Neuronal stem cell (in vitro differentiated cells): ENCODE measurements at regions not wholly inside any gene's neighbourhood (a gene's known extent, or its start where the extent isn't known, plus 50 kb on each side); places are given as distances from the start of the nearest gene placed in this dataset.

Experiments
- DNase-seq: peaks from one replicate; pipeline ENCODE4 v3.0.0-alpha.2; 2013; ENCODE audit warnings: low spot score
- H2AFZ ChIP-seq: one replicate; pipeline ENCODE4 v1.6.1; 2013; ENCODE audit warnings: mild to moderate bottlenecking, low read length, inconsistent platforms
- H2AK5ac ChIP-seq: 2 replicates; pipeline ENCODE4 v1.6.1; 2013; ENCODE audit warnings: low read depth, mild to moderate bottlenecking, inconsistent platforms, low read length, moderate library complexity, mixed read lengths
- H2BK120ac ChIP-seq: 2 replicates; pipeline ENCODE4 v1.6.1; 2013; ENCODE audit warnings: low read depth, mild to moderate bottlenecking, inconsistent platforms, low read length, moderate library complexity, mixed read lengths
- H2BK12ac ChIP-seq: one replicate; pipeline ENCODE4 v1.6.1; 2013; ENCODE audit warnings: low read length, inconsistent platforms
- H2BK15ac ChIP-seq: 2 replicates; pipeline ENCODE4 v1.6.1; 2013; ENCODE audit warnings: mild to moderate bottlenecking, low read length, inconsistent platforms, mixed read lengths
- H2BK5ac ChIP-seq: one replicate; pipeline ENCODE4 v1.6.1; 2013; ENCODE audit warnings: inconsistent platforms, mild to moderate bottlenecking, low read length, moderate library complexity
- H3K14ac ChIP-seq: one replicate; pipeline ENCODE4 v1.6.1; 2013; ENCODE audit warnings: low read length, inconsistent platforms
- H3K18ac ChIP-seq: 2 replicates; pipeline ENCODE4 v1.6.1; 2013; ENCODE audit warnings: low read length, inconsistent platforms
- H3K23ac ChIP-seq: 2 replicates; pipeline ENCODE4 v1.6.1; 2013; ENCODE audit warnings: low read depth, mild to moderate bottlenecking, mixed read lengths, low read length, inconsistent platforms; ENCODE audit not compliant: poor library complexity
- H3K27ac ChIP-seq: replicated peaks from 3 replicates; pipeline ENCODE4 v1.5.1; 2013; ENCODE audit warnings: low read length, inconsistent platforms
- H3K27me3 ChIP-seq, 3 experiments: 2 replicates each; pipeline ENCODE4 v1.6.1; 2013; ENCODE audit warnings: low read length in 3 of 3, mild to moderate bottlenecking in 2 of 3, inconsistent platforms in 1 of 3, low read depth in 1 of 3, mixed read lengths in 1 of 3, moderate library complexity in 1 of 3; ENCODE audit not compliant: control insufficient read depth in 3 of 3, insufficient read depth in 3 of 3
- H3K36me3 ChIP-seq, 2 donors: replicated peaks in 1 of 2; 2 replicates each; pipeline ENCODE4 v1.6.1; 2013; ENCODE audit warnings: low read length in 2 of 2; ENCODE audit not compliant: control insufficient read depth in 2 of 2, insufficient read depth in 2 of 2
- H3K4ac ChIP-seq: 2 replicates; pipeline ENCODE4 v1.6.1; 2013; ENCODE audit warnings: inconsistent platforms, mild to moderate bottlenecking, low read length, moderate library complexity
- H3K4me1 ChIP-seq, 2 donors: 1 replicate in 1 of 2; 2 replicates in 1 of 2; pipeline ENCODE4 v1.6.1; 2013; ENCODE audit warnings: low read length in 2 of 2, low read depth in 1 of 2; ENCODE audit not compliant: control insufficient read depth in 2 of 2, insufficient read depth in 1 of 2
- H3K4me2 ChIP-seq: one replicate; pipeline ENCODE4 v1.6.1; 2013; ENCODE audit warnings: mild to moderate bottlenecking, low read length, inconsistent platforms; ENCODE audit not compliant: insufficient read depth, poor library complexity, severe bottlenecking
- H3K4me3 ChIP-seq, 2 donors: 2 replicates each; pipeline ENCODE4 v1.5.1; 2013; ENCODE audit warnings: low read length in 2 of 2, mild to moderate bottlenecking in 2 of 2, inconsistent platforms in 1 of 2, moderate library complexity in 1 of 2
- H3K79me1 ChIP-seq: one replicate; pipeline ENCODE4 v1.6.1; 2013; ENCODE audit warnings: low read depth, mild to moderate bottlenecking, inconsistent platforms, low read length, moderate library complexity
- H3K9ac ChIP-seq: one replicate; pipeline ENCODE4 v1.6.1; 2013; ENCODE audit warnings: mild to moderate bottlenecking, low read depth, low read length, inconsistent platforms; ENCODE audit not compliant: poor library complexity
- H3K9me3 ChIP-seq, 2 donors: replicated peaks in 1 of 2; 2 replicates each; pipeline versions ENCODE3 to v1.6.1; 2013; ENCODE audit warnings: low read length in 2 of 2, mild to moderate bottlenecking in 2 of 2, inconsistent platforms in 1 of 2, low read depth in 1 of 2, mixed read lengths in 1 of 2, moderate library complexity in 1 of 2; ENCODE audit not compliant: control insufficient read depth in 2 of 2, insufficient read depth in 1 of 2
- H4K8ac ChIP-seq: one replicate; pipeline ENCODE4 v1.6.1; 2013; ENCODE audit warnings: low read depth, mild to moderate bottlenecking, inconsistent platforms, low read length, moderate library complexity
- H4K91ac ChIP-seq: one replicate; pipeline ENCODE4 v1.6.1; 2013; ENCODE audit warnings: low read length, low read depth, mild to moderate bottlenecking, inconsistent platforms; ENCODE audit not compliant: poor library complexity
- WGBS, 2 donors: extraction: QIAGEN DNeasy Blood & Tissue Kit; methylation state at CpG; one replicate each; pipeline ENCODE4 v1.1.7; 2013; ENCODE audit warnings: missing lambda C conversion rate in 2 of 2, mixed read lengths in 1 of 2; ENCODE audit not compliant: insufficient read length in 2 of 2, insufficient replicate concordance in 1 of 2; ENCODE audit errors: extremely low coverage in 2 of 2; 5-methylcytosine and 5-hydroxymethylcytosine counted together

DNA sequence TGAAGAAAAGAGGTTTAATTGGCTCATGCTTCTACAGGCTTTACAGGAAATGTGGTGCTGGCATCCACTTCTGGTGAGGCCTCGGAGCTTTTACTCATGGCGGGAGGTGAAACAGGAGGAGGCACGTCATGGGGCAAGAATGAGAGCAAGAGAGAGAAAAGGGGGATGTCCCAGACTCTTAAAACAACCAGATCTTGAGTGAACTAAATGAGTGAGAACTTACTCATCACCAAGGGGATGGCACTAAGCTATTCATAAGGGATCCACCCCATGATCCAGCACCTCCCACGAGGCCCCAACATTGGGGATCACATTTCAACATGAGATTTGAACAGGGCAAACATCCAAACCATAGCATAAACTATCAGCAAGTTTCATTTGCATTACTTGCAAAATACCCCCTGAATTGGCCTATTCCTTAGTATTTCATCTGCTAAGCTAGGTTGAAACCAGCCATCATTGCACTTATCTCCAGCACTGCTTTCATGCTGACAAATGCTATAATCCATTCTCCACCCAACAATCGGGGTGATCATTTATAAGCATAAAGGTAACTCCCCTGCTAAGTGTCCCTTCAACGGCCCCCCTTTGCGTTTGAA lies 179.0 kb downstream of the NOC3L start:
- Histone ChIP-seq H2AFZ (no peak overlapping the region), H3K27me3 (no peaks in the 10 kb centered on the region), H4K91ac (no peak overlapping the region), H2BK5ac (no peak overlapping the region), H2BK120ac (no peak overlapping the region), H2AK5ac (no peak overlapping the region), H3K36me3 (no peaks in the 10 kb centered on the region), H4K8ac (no peak overlapping the region), H3K18ac (no peak overlapping the region), H2BK15ac (no peak overlapping the region), H3K4me3 (no peak overlapping the region), H3K9me3 (no peaks in the 10 kb centered on the region), H3K9ac (no peak overlapping the region), H3K4ac (no peak overlapping the region), H3K27ac (no peak overlapping the region), H3K79me1 (no peaks in the 10 kb centered on the region), H2BK12ac (no peak overlapping the region), H3K23ac (no peak overlapping the region), H3K4me2 (no peak overlapping the region), H3K14ac (no peak overlapping the region), H3K4me1 (peaks cover 0 to 7% of the 10 kb centered on the region in 2 donors)
- DNase-seq = no peak
- no CpG with 5 or more reads among the region's 7 CpGs for WGBS, 2 donors

DNA sequence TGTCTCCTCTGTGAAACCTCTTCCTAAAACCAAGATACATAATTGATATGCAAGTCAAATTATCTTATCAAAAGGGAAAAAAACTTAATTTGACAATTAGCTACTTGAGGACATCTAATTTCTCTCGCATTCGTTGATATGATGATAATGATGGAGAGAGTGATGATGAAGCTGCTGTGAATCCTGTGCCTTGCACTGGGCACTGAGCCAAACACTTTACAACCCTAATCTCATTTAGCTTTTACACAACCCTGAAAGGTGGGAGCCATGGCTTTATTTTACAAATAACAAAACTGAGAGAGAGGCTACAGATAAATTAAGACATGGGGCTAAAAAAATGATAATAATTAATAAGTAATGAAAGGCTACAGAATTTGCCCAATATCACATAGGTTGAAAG lies 176.0 kb downstream of the NOC3L start:
- no peak overlapping the region for H3K4me2 ChIP-seq
- H3K14ac ChIP-seq = no peak overlapping the region
- H3K27me3 ChIP-seq = no peaks in the 10 kb centered on the region
- no peak overlapping the region for H4K8ac ChIP-seq
- no peak overlapping the region for H2BK120ac ChIP-seq
- no peaks in the 10 kb centered on the region for H3K79me1 ChIP-seq
- no peak overlapping the region for H2BK15ac ChIP-seq
- no peak overlapping the region for H3K4me3 ChIP-seq
- H2AFZ ChIP-seq = no peak overlapping the region
- H3K27ac ChIP-seq = no peak overlapping the region
- DNase-seq = no peak
- H3K23ac ChIP-seq = no peak overlapping the region
- H4K91ac ChIP-seq = no peak overlapping the region
- no peak overlapping the region for H2AK5ac ChIP-seq
- H3K9ac ChIP-seq = no peak overlapping the region
- peaks cover 0 to 3% of the 10 kb centered on the region in 2 donors for H3K4me1 ChIP-seq
- no peak overlapping the region for H2BK5ac ChIP-seq
- H2BK12ac ChIP-seq = no peak overlapping the region
- no peaks in the 10 kb centered on the region for H3K36me3 ChIP-seq
- no CpG with 5 or more reads among the region's 2 CpGs for WGBS, 2 donors
- H3K9me3 ChIP-seq = no peaks in the 10 kb centered on the region
- no peak overlapping the region for H3K4ac ChIP-seq
- no peak overlapping the region for H3K18ac ChIP-seq

DNA sequence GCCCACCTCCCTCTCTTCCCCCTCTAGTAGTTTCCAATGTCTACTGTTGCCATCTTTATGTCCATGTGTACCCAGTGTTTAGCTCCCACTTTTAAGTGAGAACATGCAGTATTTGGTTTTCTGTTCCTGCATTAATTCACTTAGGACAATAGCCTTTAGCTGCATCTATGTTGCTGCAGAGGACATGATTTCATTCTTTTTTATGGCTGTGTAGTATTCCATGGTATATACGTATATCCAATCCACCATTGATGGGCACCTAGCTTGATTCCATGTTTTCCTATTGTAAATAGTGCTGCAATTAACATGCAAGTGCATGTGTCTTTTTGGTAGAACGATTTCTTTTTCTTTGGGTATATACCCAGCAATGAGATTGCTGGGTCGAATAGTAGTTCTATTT lies 170.4 kb downstream of the NOC3L start:
- Histone ChIP-seq H3K14ac (no peak overlapping the region), H3K23ac (no peak overlapping the region), H3K4me2 (no peak overlapping the region), H3K27me3 (no peaks in the 10 kb centered on the region), H2BK5ac (no peak overlapping the region), H2BK12ac (no peak overlapping the region), H3K4ac (no peak overlapping the region), H3K18ac (no peak overlapping the region), H4K91ac (no peak overlapping the region), H3K4me1 (no peaks in the 10 kb centered on the region), H3K9ac (no peak overlapping the region), H3K79me1 (no peaks in the 10 kb centered on the region), H2AFZ (no peak overlapping the region), H3K27ac (no peak overlapping the region), H4K8ac (no peak overlapping the region), H3K4me3 (no peak overlapping the region), H2BK15ac (no peak overlapping the region), H2AK5ac (no peak overlapping the region), H3K36me3 (no peaks in the 10 kb centered on the region), H2BK120ac (no peak overlapping the region), H3K9me3 (no peaks in the 10 kb centered on the region)
- no peak for DNase-seq
- WGBS, 2 donors = no CpG with 5 or more reads among the region's 3 CpGs

DNA sequence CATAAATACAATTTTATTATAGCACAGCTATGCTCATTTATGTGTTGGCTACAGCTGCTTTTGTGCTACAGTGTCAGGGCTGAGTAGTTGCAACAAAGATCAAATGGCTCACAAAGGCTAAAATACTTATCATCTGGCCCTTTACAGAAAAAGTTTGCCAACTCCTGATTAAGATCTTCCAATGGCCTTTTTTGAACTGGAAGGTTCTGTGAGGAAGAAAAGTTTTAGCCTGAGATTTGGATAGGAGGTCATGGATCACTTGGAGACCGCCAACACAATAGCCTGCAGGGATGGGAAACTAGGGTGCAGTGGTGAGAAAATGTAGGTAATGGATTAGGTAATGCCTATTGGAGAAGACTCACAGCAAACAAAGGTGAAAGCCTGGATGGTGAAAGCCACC lies 169.8 kb downstream of the NOC3L start:
- no peak overlapping the region for H3K4me3 ChIP-seq
- H3K79me1 ChIP-seq = no peaks in the 10 kb centered on the region
- no peak overlapping the region for H2BK12ac ChIP-seq
- no peak overlapping the region for H3K27ac ChIP-seq
- H3K14ac ChIP-seq = no peak overlapping the region
- DNase-seq = no peak
- H3K27me3 ChIP-seq = no peaks in the 10 kb centered on the region
- no CpG with 5 or more reads among the region's 1 CpG for WGBS, 2 donors
- H3K36me3 ChIP-seq = no peaks in the 10 kb centered on the region
- H2BK5ac ChIP-seq = no peak overlapping the region
- no peak overlapping the region for H2BK120ac ChIP-seq
- H3K4me2 ChIP-seq = no peak overlapping the region
- H4K8ac ChIP-seq = no peak overlapping the region
- no peak overlapping the region for H2AFZ ChIP-seq
- no peak overlapping the region for H3K23ac ChIP-seq
- H3K9me3 ChIP-seq = no peaks in the 10 kb centered on the region
- H3K4me1 ChIP-seq = no peaks in the 10 kb centered on the region
- H3K9ac ChIP-seq = no peak overlapping the region
- H3K18ac ChIP-seq = no peak overlapping the region
- H3K4ac ChIP-seq = no peak overlapping the region
- no peak overlapping the region for H4K91ac ChIP-seq
- H2AK5ac ChIP-seq = no peak overlapping the region
- H2BK15ac ChIP-seq = no peak overlapping the region
